ENCODE measurements at regions not wholly inside any gene's neighbourhood (a gene's known extent, or its start where the extent isn't known, plus 50 kb on each side); places are given as distances from the start of the nearest gene placed in this dataset.

GRCh38 chr4:26110493-26110892, 196.5 kb downstream of the SMIM20 start:
- DNase-seq (no peak), ATAC-seq (no peak)
- Mint-ChIP-seq H3K27me3 (ENCODE audit: low read depth) (peaks cover 7% of the 10 kb centered on the region), H3K27ac (no peak overlapping the region), H3K9me3 (ENCODE audit: insufficient read depth) (peaks cover 36% of the 10 kb centered on the region), H3K4me1 (ENCODE audit: low read depth) (peaks cover 4% of the 10 kb centered on the region), H3K36me3 (ENCODE audit: low read depth) (peaks cover 13% of the 10 kb centered on the region), H3K4me3 (no peak overlapping the region)
- ChIA-PET CTCF (no interaction called here), POLR2A (no interaction called here)

DNA sequence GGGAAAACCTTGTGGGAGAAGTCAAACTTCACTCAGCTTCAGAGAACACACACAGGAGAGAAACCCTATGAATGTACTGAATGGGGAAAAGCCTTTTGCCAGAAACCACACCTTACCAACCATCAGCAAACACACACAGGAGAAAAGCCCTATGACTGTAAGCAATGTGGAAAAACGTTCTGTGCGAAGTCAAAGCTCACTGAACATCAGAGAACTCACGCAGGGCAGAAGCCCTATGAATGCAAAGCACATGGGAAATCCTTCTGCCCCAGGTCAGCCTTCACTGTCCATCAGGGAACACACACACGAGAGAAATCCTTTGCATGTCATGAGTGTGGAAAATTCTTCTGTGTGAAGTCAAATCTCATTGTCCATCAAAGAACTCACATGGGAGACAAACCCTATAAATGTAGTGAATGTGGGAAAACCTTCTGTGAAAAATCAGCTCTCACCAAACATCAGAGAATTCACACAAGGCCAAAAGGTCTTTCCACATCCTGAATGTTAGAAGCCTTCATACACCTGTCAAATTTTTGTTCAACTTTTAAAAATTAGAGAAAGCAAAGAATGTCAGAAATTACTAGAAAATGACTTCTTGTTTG, 199.4 kb downstream of the SMIM20 start:
- no peak for DNase-seq
- no peaks in the 10 kb centered on the region for H3K4me1 Mint-ChIP-seq (ENCODE audit: low read depth)
- H3K4me3 Mint-ChIP-seq = no peak overlapping the region
- no peak overlapping the region for H3K27ac Mint-ChIP-seq
- H3K27me3 Mint-ChIP-seq (ENCODE audit: low read depth) = peaks cover 16% of the 10 kb centered on the region
- CTCF ChIA-PET = no interaction called here
- H3K9me3 Mint-ChIP-seq (ENCODE audit: insufficient read depth) = peaks cover 43% of the 10 kb centered on the region
- no peak for ATAC-seq
- peaks cover 13% of the 10 kb centered on the region for H3K36me3 Mint-ChIP-seq (ENCODE audit: low read depth)
- POLR2A ChIA-PET = no interaction called here

DNA sequence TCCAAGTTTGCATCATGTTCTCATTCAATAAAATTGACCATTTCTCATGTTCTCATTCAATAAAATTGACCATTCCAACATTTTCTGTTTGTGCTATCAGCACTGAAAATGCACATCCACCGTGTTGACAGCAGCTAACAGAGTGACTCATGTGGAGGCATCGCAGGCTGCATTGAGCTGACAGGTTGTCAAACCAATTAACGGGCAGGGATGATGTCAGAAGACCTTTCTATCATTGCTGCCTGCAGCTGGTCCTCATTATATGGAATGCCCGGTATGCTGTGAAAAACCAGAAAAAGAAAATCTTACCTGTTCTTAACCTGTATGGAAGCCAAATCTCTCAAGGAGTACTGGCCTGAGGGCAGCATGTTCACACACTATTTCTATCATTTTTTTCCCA, 202.0 kb downstream of the SMIM20 start:
- Mint-ChIP-seq H3K36me3 (ENCODE audit: low read depth) (peaks cover 13% of the 10 kb centered on the region), H3K4me1 (ENCODE audit: low read depth) (no peaks in the 10 kb centered on the region), H3K27ac (no peak overlapping the region), H3K9me3 (ENCODE audit: insufficient read depth) (peaks cover 38% of the 10 kb centered on the region), H3K4me3 (no peak overlapping the region), H3K27me3 (ENCODE audit: low read depth) (peaks cover 25% of the 10 kb centered on the region)
- ChIA-PET CTCF (interaction anchor here (0.8 kb wide), 1 partner anchor 12 kb away, joined by 3 read pairs; no protein-coding TSS in a partner anchor), POLR2A (no interaction called here)
- DNase-seq (no peak), ATAC-seq (no peak)

DNA sequence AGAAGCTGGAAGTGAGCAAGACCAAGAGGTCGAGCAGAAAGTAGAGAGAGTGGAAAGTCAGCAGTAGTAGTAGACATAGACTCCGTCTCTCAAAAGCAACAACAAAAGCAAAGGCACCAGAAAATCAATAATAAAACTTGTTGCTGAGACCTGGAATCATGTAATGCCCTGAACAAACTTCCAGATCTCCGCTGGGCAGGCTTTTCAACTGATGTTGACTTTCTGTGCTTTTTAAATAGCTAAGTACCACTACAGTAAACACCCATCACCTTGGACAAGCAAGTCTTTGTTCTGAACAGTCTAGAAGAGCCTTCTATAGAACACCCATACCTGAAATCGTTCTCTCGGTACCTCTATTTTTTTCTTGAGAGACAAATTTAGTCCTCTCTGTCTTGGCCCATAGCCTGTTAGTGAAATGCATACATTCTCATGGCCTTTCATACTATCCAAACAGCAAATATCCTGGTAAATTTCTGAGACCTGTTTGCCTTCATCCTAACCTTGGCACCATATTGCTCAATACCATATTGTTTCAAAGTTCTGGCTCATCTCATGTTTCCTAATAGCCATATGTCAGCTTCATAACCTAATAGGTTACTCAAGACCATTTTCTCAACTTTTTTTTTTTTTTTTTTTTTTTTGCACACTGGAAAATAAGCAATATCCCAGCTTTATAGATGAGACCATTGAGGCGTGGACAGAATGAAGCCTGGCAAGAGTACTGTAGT, 200.6 kb upstream of the RBPJ start:
- no peak for DNase-seq
- POLR2A ChIA-PET = no interaction called here

DNA sequence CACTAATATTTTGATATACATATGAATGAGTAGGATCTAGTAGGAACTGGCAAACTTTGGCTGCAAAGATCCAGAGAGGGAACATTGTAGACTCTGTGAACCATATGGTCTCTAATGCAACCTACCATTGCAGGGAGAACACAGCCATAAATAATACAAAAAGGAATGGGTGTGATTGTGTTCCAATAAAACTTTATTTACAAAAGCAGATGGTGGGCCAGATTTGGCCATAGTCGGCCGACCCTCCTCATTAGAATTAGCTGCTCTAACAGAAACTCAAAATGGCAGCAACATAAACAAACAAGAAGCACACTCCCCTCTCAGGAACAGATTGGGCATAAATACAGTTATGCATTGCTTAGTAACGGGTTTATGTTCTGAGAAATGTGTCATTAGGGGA, 198.1 kb upstream of the RBPJ start:
- ChIA-PET POLR2A (no interaction called here), CTCF (no interaction called here)
- Mint-ChIP-seq H3K4me3 (no peak overlapping the region), H3K36me3 (ENCODE audit: low read depth) (peaks cover 7% of the 10 kb centered on the region), H3K27ac (no peak overlapping the region), H3K27me3 (ENCODE audit: low read depth) (peaks cover 15% of the 10 kb centered on the region), H3K9me3 (ENCODE audit: insufficient read depth) (peaks cover 7% of the 10 kb centered on the region), H3K4me1 (ENCODE audit: low read depth) (peaks cover 9% of the 10 kb centered on the region)
- DNase-seq (no peak), ATAC-seq (no peak)

More for the DNA sequence above, 200.6 kb upstream of the RBPJ start:
- no peaks in the 10 kb centered on the region for H3K4me1 Mint-ChIP-seq (ENCODE audit: low read depth)
- peaks cover 7% of the 10 kb centered on the region for H3K9me3 Mint-ChIP-seq (ENCODE audit: insufficient read depth)
- ATAC-seq = no peak
- H3K4me3 Mint-ChIP-seq = no peak overlapping the region
- CTCF ChIA-PET = no interaction called here
- H3K27me3 Mint-ChIP-seq (ENCODE audit: low read depth) = peaks cover 25% of the 10 kb centered on the region
- H3K27ac Mint-ChIP-seq = no peak overlapping the region
- no peaks in the 10 kb centered on the region for H3K36me3 Mint-ChIP-seq (ENCODE audit: low read depth)

GRCh38 chr4:26124753-26125321, 196.0 kb upstream of the RBPJ start:
- no peak overlapping the region for H3K27ac Mint-ChIP-seq
- H3K9me3 Mint-ChIP-seq (ENCODE audit: insufficient read depth) = peaks cover 16% of the 10 kb centered on the region
- H3K36me3 Mint-ChIP-seq (ENCODE audit: low read depth) = peaks cover 12% of the 10 kb centered on the region
- CTCF ChIA-PET = no interaction called here
- POLR2A ChIA-PET = no interaction called here
- H3K4me1 Mint-ChIP-seq (ENCODE audit: low read depth) = peaks cover 9% of the 10 kb centered on the region
- peaks cover 4% of the 10 kb centered on the region for H3K27me3 Mint-ChIP-seq (ENCODE audit: low read depth)
- no peak overlapping the region for H3K4me3 Mint-ChIP-seq
- DNase-seq = no peak
- ATAC-seq = no peak

DNA sequence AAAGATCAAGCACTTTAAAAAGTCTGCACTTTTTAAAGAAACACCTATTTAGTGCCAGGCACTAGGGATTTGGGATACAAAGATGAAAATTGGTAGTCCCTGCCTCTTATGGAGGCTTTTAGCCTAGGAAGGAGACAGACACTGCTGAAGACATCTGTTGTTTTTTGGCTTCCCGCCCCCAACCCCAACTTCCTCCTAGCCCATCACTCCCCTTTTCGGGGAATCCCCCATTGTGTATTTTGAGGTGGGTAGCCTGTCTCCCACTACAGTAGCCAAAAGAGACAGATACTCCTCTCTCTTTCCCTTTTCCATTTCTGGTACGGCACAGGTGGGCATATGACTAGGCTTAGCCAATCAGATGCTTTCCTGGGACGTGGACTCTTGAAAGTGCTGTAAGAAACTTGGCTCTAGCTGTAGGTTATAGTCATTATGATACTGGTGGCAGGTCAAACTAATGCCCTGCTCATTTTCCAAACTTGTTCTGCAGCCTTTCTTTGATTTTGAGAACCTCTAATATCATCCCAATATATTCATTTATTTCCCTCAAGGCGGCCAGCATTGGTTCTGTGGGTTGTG, 194.6 kb upstream of the RBPJ start:
- H3K9me3 Mint-ChIP-seq (ENCODE audit: insufficient read depth) = peaks cover 16% of the 10 kb centered on the region
- peaks cover 18% of the 10 kb centered on the region for H3K36me3 Mint-ChIP-seq (ENCODE audit: low read depth)
- H3K27me3 Mint-ChIP-seq (ENCODE audit: low read depth) = peaks cover 2% of the 10 kb centered on the region
- H3K4me3 Mint-ChIP-seq = no peak overlapping the region
- DNase-seq (no peak), ATAC-seq (no peak)
- CTCF ChIA-PET = no interaction called here
- peaks cover 22% of the 10 kb centered on the region for H3K4me1 Mint-ChIP-seq (ENCODE audit: low read depth)
- H3K27ac Mint-ChIP-seq = peak overlapping the region; percentile 53
- POLR2A ChIA-PET = no interaction called here

DNA sequence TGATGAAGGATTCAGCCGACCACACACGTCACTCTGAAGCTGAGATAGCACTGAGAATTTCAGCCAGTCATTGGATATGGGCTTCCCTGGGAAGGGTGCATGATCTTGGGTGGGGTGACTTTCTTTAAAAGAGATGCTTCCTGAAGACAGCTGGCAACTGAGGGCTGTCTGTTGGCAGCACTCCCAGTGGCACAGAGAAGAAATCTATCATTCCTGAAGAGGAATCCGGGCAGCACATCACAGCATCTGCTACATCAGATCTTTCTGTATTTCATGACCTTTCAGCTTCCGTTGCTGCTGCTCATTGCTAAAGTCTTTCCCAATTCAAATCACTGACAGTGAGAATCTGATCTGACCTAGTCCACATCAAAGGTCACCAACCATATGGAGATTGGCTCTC, 193.8 kb upstream of the RBPJ start:
- Mint-ChIP-seq H3K36me3 (ENCODE audit: low read depth) (peaks cover 18% of the 10 kb centered on the region), H3K27me3 (ENCODE audit: low read depth) (no peaks in the 10 kb centered on the region), H3K4me3 (no peak overlapping the region), H3K4me1 (ENCODE audit: low read depth) (peaks cover 29% of the 10 kb centered on the region), H3K27ac (no peak overlapping the region), H3K9me3 (ENCODE audit: insufficient read depth) (peaks cover 16% of the 10 kb centered on the region)
- POLR2A ChIA-PET = no interaction called here
- DNase-seq (no peak), ATAC-seq (no peak)
- CTCF ChIA-PET = no interaction called here

- Mint-ChIP-seq H3K4me1 (ENCODE audit: low read depth) (peaks cover 38% of the 10 kb centered on the region), H3K9me3 (ENCODE audit: insufficient read depth) (peaks cover 16% of the 10 kb centered on the region), H3K36me3 (ENCODE audit: low read depth) (peaks cover 23% of the 10 kb centered on the region), H3K4me3 (no peak overlapping the region), H3K27ac (no peak overlapping the region), H3K27me3 (ENCODE audit: low read depth) (no peaks in the 10 kb centered on the region)
- DNase-seq (no peak), ATAC-seq (no peak)
- ChIA-PET CTCF (no interaction called here), POLR2A (no interaction called here)
These were observed 192.9 kb upstream of the RBPJ start for GRCh38 chr4:26127851-26128337.

DNA sequence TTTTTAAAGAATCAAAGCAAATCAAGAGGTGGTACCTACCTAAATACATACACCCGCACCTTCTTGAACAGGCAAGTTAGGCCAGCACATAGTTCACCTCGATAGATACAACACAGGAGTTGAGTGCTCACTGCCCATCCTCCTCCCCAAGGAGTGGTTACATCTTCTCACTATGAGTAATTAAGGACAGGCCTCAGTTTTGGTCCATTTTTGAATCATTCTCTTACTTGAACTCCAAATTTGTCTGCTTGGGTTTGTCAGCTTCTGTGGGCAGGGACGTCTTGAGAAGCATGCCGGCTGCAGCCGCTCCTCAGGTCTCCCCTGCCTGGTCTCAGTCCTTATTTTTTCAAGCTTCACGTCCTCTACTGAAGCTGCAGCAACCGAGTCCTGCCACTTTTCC, 190.6 kb upstream of the RBPJ start:
- POLR2A ChIA-PET = interaction anchor here (0.5 kb wide), 1 partner anchor 147 kb away, joined by 4 read pairs; no protein-coding TSS in a partner anchor
- peak; percentile 25 for DNase-seq
- Mint-ChIP-seq H3K27ac (no peak overlapping the region), H3K9me3 (ENCODE audit: insufficient read depth) (peaks cover 26% of the 10 kb centered on the region), H3K36me3 (ENCODE audit: low read depth) (peaks cover 25% of the 10 kb centered on the region), H3K4me3 (no peak overlapping the region), H3K4me1 (ENCODE audit: low read depth) (peaks cover 52% of the 10 kb centered on the region), H3K27me3 (ENCODE audit: low read depth) (no peaks in the 10 kb centered on the region)
- peak; percentile 30 for ATAC-seq
- CTCF ChIA-PET = interaction anchor here (0.7 kb wide), 1 partner anchor 47 kb away, joined by 3 read pairs; no protein-coding TSS in a partner anchor

GRCh38 chr4:26130841-26131432, 189.9 kb upstream of the RBPJ start:
- H3K36me3 Mint-ChIP-seq (ENCODE audit: low read depth) = peaks cover 26% of the 10 kb centered on the region
- peaks cover 26% of the 10 kb centered on the region for H3K9me3 Mint-ChIP-seq (ENCODE audit: insufficient read depth)
- no peak for ATAC-seq
- DNase-seq = no peak
- CTCF ChIA-PET = interaction anchor here (0.7 kb wide), 1 partner anchor 48 kb away, joined by 3 read pairs; no protein-coding TSS in a partner anchor
- H3K4me1 Mint-ChIP-seq (ENCODE audit: low read depth) = peaks cover 51% of the 10 kb centered on the region
- POLR2A ChIA-PET = interaction anchor here (0.5 to 1.0 kb wide), 2 partner anchors 66 to 146 kb away, joined by 3 to 4 read pairs; no protein-coding TSS in a partner anchor
- H3K4me3 Mint-ChIP-seq = no peak overlapping the region
- H3K27ac Mint-ChIP-seq = no peak overlapping the region
- no peaks in the 10 kb centered on the region for H3K27me3 Mint-ChIP-seq (ENCODE audit: low read depth)
